SK-N-SH (cell line): ENCODE measurements at regions not wholly inside any gene's neighbourhood (a gene's known extent, or its start where the extent isn't known, plus 50 kb on each side); places are given as distances from the start of the nearest gene placed in this dataset.

Source experiments
- CTCF ChIA-PET: fragments of 300-600, 350-600 bp; formaldehyde crosslinking; extraction: SDS; loops from one replicate; lab custom pipeline; 2021; lab: Yijun Ruan, JAX
- POLR2A ChIA-PET: fragments of 350-600 bp; sonication (Branson Sonifier 250); formaldehyde crosslinking; extraction: SDS; loops from one replicate; lab custom pipeline; 2020; ENCODE audit warnings: antibody characterized with exemption, inconsistent platforms; lab: Yijun Ruan, JAX
- DNase-seq: peaks from one replicate; pipeline ENCODE4 v3.0.0; 2012
- H2AFZ ChIP-seq: fragments of 200-600 bp; sonication (generic); 2 replicates; pipeline ENCODE4 v1.8.1; 2016; ENCODE audit warnings: antibody characterized with exemption, mild to moderate bottlenecking, low read depth
- H3F3A ChIP-seq: fragments of 200-600 bp; sonication (generic); replicated peaks from 2 replicates; pipeline ENCODE3; 2016; ENCODE audit warnings: antibody characterized with exemption, mild to moderate bottlenecking; ENCODE audit not compliant: insufficient read depth
- H3K27ac ChIP-seq, 2 experiments: fragments of 200-500 bp in 1 of 2; fragments of 200-600 bp in 1 of 2; sonication (Bioruptor generic) in 1 of 2; sonication (generic), shearing (Covaris generic) in 1 of 2; 2 replicates each; pipeline versions ENCODE4 v1.5.1 to v1.6.1; 2014 to 2016; ENCODE audit warnings: low read depth in 2 of 2, inconsistent platforms in 1 of 2, low read length in 1 of 2, mild to moderate bottlenecking in 1 of 2, mixed read lengths in 1 of 2
- H3K27me3 ChIP-seq: fragments of 200-600 bp; sonication (generic), shearing (Covaris generic); 2 replicates; pipeline ENCODE4 v1.6.1; 2016; ENCODE audit warnings: mixed run types; ENCODE audit not compliant: insufficient read depth
- H3K36me3 ChIP-seq, 2 experiments: fragments of 200-500 bp in 1 of 2; fragments of 200-600 bp in 1 of 2; sonication (Bioruptor generic) in 1 of 2; sonication (generic) in 1 of 2; replicated peaks in 1 of 2; 2 replicates each; pipeline versions ENCODE3 to v1.5.1; 2014 to 2016; ENCODE audit warnings: low read length in 1 of 2, mild to moderate bottlenecking in 1 of 2; ENCODE audit not compliant: insufficient read depth in 2 of 2, control insufficient read depth in 1 of 2
- H3K4me1 ChIP-seq, 2 experiments: fragments of 200-500 bp in 1 of 2; fragments of 200-600 bp in 1 of 2; sonication (Bioruptor generic) in 1 of 2; sonication (generic), shearing (Covaris generic) in 1 of 2; 2 replicates each; pipeline versions ENCODE4 v1.5.1 to v1.6.1; 2014 to 2016; ENCODE audit warnings: low read depth in 1 of 2, low read length in 1 of 2, mixed run types in 1 of 2; ENCODE audit not compliant: insufficient read depth in 2 of 2, control insufficient read depth in 1 of 2
- H3K4me2 ChIP-seq: fragments of 200-600 bp; sonication (generic), shearing (Covaris generic); 2 replicates; pipeline ENCODE4 v1.6.1; 2017; ENCODE audit warnings: mixed run types
- H3K4me3 ChIP-seq, 2 experiments: fragments of 200-500 bp in 1 of 2; fragments of 200-600 bp in 1 of 2; sonication (Bioruptor generic) in 1 of 2; sonication (generic), shearing (Covaris generic) in 1 of 2; 2 replicates each; pipeline versions ENCODE4 v1.5.1 to v1.8.1; 2014 to 2016; ENCODE audit warnings: low read depth in 2 of 2, inconsistent platforms in 1 of 2, low read length in 1 of 2, mild to moderate bottlenecking in 1 of 2, mixed read lengths in 1 of 2, moderate library complexity in 1 of 2
- H3K79me2 ChIP-seq: fragments of 200-600 bp; sonication (generic); 2 replicates; pipeline ENCODE4 v1.8.1; 2017; ENCODE audit warnings: mild to moderate bottlenecking; ENCODE audit not compliant: insufficient read depth
- H3K9ac ChIP-seq: fragments of 200-600 bp; sonication (generic); 2 replicates; pipeline ENCODE4 v1.6.1; 2017; ENCODE audit warnings: mixed run types
- H3K9me2 ChIP-seq: fragments of 200-600 bp; sonication (generic); 2 replicates; pipeline ENCODE4 v1.6.1; 2017; ENCODE audit warnings: mixed run types
- H3K9me3 ChIP-seq: fragments of 200-600 bp; sonication (generic); 2 replicates; pipeline ENCODE4 v1.6.1; 2017; ENCODE audit warnings: mixed run types, mild to moderate bottlenecking, moderate library complexity
- H4K20me1 ChIP-seq: fragments of 200-600 bp; sonication (generic); 2 replicates; pipeline ENCODE4 v1.6.1; 2017; ENCODE audit warnings: mild to moderate bottlenecking, mixed run types; ENCODE audit not compliant: insufficient read depth
- CHD2 ChIP-seq: fragments of 150-350 bp; IDR thresholded peaks from 2 replicates; pipeline ENCODE4 v1.6.1; 2018; ENCODE audit warnings: low read length; ENCODE audit not compliant: partially characterized antibody
- EP300 ChIP-seq, 2 experiments: IDR thresholded peaks; 2 replicates each; pipeline versions ENCODE4 v1.4.0 to v1.6.1; 2012; ENCODE audit warnings: borderline replicate concordance in 1 of 2, low read depth in 1 of 2, low read length in 1 of 2
- FOSL2 ChIP-seq: IDR thresholded peaks from 2 replicates; pipeline ENCODE4 v1.4.0; 2012; ENCODE audit warnings: low read depth, mild to moderate bottlenecking, moderate library complexity, borderline replicate concordance
- GATA2 ChIP-seq: sonication (generic); formaldehyde crosslinking; IDR thresholded peaks from 2 replicates; pipeline ENCODE4 v1.5.0; 2020; ENCODE audit warnings: mild to moderate bottlenecking, missing genetic modification reagents
- MXI1 ChIP-seq: IDR thresholded peaks from 2 replicates; pipeline ENCODE4 v1.6.1; 2012; ENCODE audit warnings: mild to moderate bottlenecking, low read depth, low read length, improper control_type of control experiment
- NFIC ChIP-seq: IDR thresholded peaks from 2 replicates; pipeline ENCODE4 v1.4.0; 2012; ENCODE audit warnings: borderline replicate concordance
- POLR2AphosphoS5 ChIP-seq: IDR thresholded peaks from 2 replicates; pipeline ENCODE4 v1.6.1; 2012; ENCODE audit warnings: low read depth, low read length
- RCOR1 ChIP-seq: fragments of 150-350 bp; IDR thresholded peaks from 2 replicates; pipeline ENCODE4 v1.6.1; 2017; ENCODE audit warnings: antibody characterized with exemption, low read length
- RFX5 ChIP-seq: IDR thresholded peaks from 2 replicates; pipeline ENCODE4 v1.6.1; 2012; ENCODE audit warnings: mild to moderate bottlenecking, improper control_type of control experiment, low read length
- RXRA ChIP-seq: IDR thresholded peaks from 2 replicates; pipeline ENCODE4 v1.4.0; 2012; ENCODE audit warnings: low read depth, mild to moderate bottlenecking, borderline replicate concordance
- TAF1 ChIP-seq: IDR thresholded peaks from 2 replicates; pipeline ENCODE4 v1.6.1; 2012; ENCODE audit warnings: low read depth, mild to moderate bottlenecking, low read length, moderate library complexity, borderline replicate concordance
- WGBS: methylation state at CpG from one replicate; pipeline ENCODE4 v1.1.6; 2017; ENCODE audit warnings: low lambda C conversion rate; 5-methylcytosine and 5-hydroxymethylcytosine counted together
- TF ChIP-seq, protein P1 (sequence below): IDR thresholded peaks from 2 replicates; pipeline ENCODE4 v1.4.0; 2012; ENCODE audit warnings: low read depth, borderline replicate concordance
- TF ChIP-seq, protein P2 (sequence below): IDR thresholded peaks from 2 replicates; pipeline ENCODE4 v1.6.1; 2012; ENCODE audit warnings: mild to moderate bottlenecking, low read depth, low read length, moderate library complexity
- TF ChIP-seq, protein P3 (sequence below): fragments of 150-350 bp; IDR thresholded peaks from 2 replicates; pipeline ENCODE4 v1.6.1; 2016; ENCODE audit warnings: mild to moderate bottlenecking, low read depth, low read length
- TF ChIP-seq, protein P4 (sequence below): fragments of 150-350 bp; IDR thresholded peaks from 2 replicates; pipeline ENCODE4 v1.6.1; 2017; ENCODE audit warnings: antibody characterized with exemption, low read length, low read depth, borderline replicate concordance
- TF ChIP-seq, protein P5 (sequence below): IDR thresholded peaks from 2 replicates; pipeline ENCODE4 v1.4.0; 2012; ENCODE audit warnings: low read depth, borderline replicate concordance
- TF ChIP-seq, protein P6 (sequence below): fragments of 200-600 bp; sonication (generic); IDR thresholded peaks from 2 replicates; pipeline ENCODE4 v1.6.1; 2017; ENCODE audit warnings: antibody characterized with exemption, mild to moderate bottlenecking, moderate library complexity

DNA sequence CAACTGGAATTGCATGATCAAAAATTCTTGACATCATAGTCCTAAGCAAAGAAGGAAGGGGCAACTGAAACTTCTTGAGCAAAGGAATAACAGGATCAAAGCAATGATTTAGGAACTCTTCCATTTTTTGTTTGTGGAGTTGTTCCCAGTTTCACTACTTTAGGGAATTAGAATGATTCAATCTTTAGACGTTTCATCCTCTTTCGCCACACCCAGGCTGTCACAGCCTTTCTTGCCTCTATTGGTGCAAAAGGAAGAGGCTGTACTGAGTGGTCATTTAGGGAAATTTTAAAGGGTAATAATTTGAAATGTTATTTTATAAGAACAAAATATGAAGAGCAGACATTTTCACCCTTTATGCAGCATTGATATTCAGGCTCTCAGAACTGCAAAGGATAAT lies 1026.0 kb upstream of the ARRDC3 start:
- Histone ChIP-seq H3K4me1 (no peaks in the 10 kb centered on the region; a peak in 1 of 4 replicates), H3K27me3 (no peaks in the 10 kb centered on the region), H3F3A (no peaks in the 10 kb centered on the region), H3K27ac (no peak overlapping the region), H3K9me2 (no peaks in the 10 kb centered on the region), H3K9me3 (no peaks in the 10 kb centered on the region), H4K20me1 (no peaks in the 10 kb centered on the region), H2AFZ (no peak overlapping the region), H3K79me2 (no peaks in the 10 kb centered on the region), H3K4me2 (no peak overlapping the region), H3K4me3 (no peak overlapping the region), H3K36me3 (no peaks in the 10 kb centered on the region), H3K9ac (no peak overlapping the region)
- TF ChIP-seq, protein P1, sequence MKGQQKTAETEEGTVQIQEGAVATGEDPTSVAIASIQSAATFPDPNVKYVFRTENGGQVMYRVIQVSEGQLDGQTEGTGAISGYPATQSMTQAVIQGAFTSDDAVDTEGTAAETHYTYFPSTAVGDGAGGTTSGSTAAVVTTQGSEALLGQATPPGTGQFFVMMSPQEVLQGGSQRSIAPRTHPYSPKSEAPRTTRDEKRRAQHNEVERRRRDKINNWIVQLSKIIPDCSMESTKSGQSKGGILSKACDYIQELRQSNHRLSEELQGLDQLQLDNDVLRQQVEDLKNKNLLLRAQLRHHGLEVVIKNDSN: no peak
- TF ChIP-seq, protein P2, sequence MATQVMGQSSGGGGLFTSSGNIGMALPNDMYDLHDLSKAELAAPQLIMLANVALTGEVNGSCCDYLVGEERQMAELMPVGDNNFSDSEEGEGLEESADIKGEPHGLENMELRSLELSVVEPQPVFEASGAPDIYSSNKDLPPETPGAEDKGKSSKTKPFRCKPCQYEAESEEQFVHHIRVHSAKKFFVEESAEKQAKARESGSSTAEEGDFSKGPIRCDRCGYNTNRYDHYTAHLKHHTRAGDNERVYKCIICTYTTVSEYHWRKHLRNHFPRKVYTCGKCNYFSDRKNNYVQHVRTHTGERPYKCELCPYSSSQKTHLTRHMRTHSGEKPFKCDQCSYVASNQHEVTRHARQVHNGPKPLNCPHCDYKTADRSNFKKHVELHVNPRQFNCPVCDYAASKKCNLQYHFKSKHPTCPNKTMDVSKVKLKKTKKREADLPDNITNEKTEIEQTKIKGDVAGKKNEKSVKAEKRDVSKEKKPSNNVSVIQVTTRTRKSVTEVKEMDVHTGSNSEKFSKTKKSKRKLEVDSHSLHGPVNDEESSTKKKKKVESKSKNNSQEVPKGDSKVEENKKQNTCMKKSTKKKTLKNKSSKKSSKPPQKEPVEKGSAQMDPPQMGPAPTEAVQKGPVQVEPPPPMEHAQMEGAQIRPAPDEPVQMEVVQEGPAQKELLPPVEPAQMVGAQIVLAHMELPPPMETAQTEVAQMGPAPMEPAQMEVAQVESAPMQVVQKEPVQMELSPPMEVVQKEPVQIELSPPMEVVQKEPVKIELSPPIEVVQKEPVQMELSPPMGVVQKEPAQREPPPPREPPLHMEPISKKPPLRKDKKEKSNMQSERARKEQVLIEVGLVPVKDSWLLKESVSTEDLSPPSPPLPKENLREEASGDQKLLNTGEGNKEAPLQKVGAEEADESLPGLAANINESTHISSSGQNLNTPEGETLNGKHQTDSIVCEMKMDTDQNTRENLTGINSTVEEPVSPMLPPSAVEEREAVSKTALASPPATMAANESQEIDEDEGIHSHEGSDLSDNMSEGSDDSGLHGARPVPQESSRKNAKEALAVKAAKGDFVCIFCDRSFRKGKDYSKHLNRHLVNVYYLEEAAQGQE: no peak
- TF ChIP-seq, protein P3, sequence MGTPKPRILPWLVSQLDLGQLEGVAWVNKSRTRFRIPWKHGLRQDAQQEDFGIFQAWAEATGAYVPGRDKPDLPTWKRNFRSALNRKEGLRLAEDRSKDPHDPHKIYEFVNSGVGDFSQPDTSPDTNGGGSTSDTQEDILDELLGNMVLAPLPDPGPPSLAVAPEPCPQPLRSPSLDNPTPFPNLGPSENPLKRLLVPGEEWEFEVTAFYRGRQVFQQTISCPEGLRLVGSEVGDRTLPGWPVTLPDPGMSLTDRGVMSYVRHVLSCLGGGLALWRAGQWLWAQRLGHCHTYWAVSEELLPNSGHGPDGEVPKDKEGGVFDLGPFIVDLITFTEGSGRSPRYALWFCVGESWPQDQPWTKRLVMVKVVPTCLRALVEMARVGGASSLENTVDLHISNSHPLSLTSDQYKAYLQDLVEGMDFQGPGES: no peak
- TF ChIP-seq FOSL2: no peak
- no peak for TF ChIP-seq GATA2
- no peak for TF ChIP-seq EP300 (IDR thresholded peaks at IDR 0.05; ENCODE audit: borderline replicate concordance in 1 of 2, low read depth in 1 of 2, low read length in 1 of 2)
- no peak for TF ChIP-seq MXI1
- TF ChIP-seq, protein P4, sequence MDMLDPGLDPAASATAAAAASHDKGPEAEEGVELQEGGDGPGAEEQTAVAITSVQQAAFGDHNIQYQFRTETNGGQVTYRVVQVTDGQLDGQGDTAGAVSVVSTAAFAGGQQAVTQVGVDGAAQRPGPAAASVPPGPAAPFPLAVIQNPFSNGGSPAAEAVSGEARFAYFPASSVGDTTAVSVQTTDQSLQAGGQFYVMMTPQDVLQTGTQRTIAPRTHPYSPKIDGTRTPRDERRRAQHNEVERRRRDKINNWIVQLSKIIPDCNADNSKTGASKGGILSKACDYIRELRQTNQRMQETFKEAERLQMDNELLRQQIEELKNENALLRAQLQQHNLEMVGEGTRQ: no peak
- TF ChIP-seq TAF1: no peak
- TF ChIP-seq RFX5: no peak
- TF ChIP-seq, protein P5, sequence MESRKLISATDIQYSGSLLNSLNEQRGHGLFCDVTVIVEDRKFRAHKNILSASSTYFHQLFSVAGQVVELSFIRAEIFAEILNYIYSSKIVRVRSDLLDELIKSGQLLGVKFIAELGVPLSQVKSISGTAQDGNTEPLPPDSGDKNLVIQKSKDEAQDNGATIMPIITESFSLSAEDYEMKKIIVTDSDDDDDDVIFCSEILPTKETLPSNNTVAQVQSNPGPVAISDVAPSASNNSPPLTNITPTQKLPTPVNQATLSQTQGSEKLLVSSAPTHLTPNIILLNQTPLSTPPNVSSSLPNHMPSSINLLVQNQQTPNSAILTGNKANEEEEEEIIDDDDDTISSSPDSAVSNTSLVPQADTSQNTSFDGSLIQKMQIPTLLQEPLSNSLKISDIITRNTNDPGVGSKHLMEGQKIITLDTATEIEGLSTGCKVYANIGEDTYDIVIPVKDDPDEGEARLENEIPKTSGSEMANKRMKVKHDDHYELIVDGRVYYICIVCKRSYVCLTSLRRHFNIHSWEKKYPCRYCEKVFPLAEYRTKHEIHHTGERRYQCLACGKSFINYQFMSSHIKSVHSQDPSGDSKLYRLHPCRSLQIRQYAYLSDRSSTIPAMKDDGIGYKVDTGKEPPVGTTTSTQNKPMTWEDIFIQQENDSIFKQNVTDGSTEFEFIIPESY: no peak
- no peak for TF ChIP-seq RCOR1
- TF ChIP-seq POLR2AphosphoS5: no peak
- TF ChIP-seq, protein P6, sequence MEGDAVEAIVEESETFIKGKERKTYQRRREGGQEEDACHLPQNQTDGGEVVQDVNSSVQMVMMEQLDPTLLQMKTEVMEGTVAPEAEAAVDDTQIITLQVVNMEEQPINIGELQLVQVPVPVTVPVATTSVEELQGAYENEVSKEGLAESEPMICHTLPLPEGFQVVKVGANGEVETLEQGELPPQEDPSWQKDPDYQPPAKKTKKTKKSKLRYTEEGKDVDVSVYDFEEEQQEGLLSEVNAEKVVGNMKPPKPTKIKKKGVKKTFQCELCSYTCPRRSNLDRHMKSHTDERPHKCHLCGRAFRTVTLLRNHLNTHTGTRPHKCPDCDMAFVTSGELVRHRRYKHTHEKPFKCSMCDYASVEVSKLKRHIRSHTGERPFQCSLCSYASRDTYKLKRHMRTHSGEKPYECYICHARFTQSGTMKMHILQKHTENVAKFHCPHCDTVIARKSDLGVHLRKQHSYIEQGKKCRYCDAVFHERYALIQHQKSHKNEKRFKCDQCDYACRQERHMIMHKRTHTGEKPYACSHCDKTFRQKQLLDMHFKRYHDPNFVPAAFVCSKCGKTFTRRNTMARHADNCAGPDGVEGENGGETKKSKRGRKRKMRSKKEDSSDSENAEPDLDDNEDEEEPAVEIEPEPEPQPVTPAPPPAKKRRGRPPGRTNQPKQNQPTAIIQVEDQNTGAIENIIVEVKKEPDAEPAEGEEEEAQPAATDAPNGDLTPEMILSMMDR: no peak
- TF ChIP-seq RXRA: no peak
- no peak for TF ChIP-seq CHD2
- no peak for TF ChIP-seq NFIC
- DNase-seq: no peak
- WGBS: 83% methylated on average over 2 of the region's 2 CpGs
- ChIA-PET CTCF (no interaction called here), POLR2A (no interaction called here)
